ENCODE measurements at regions not wholly inside any gene's neighbourhood (a gene's known extent, or its start where the extent isn't known, plus 50 kb on each side); places are given as distances from the start of the nearest gene placed in this dataset.

GRCh38 chr12:19938491-19938890 lies 429.8 kb upstream of the PDE3A start:
- no peak for DNase-seq
- BruUV-seq (replicated peaks) = no TSS peak
- Histone ChIP-seq H3K36me3 (ENCODE audit: control insufficient read depth, insufficient read depth, low read length) (no peaks in the 10 kb centered on the region), H3K4me3 (ENCODE audit: low read depth, low read length) (no peak overlapping the region), H3K27me3 (replicated peaks; ENCODE audit: control insufficient read depth, insufficient read depth, low read length) (no peaks in the 10 kb centered on the region), H3K4me1 (no peaks in the 10 kb centered on the region), H3K9me3 (no peaks in the 10 kb centered on the region)
- Mint-ChIP-seq H3K27me3 (ENCODE audit: insufficient read depth, unreplicated experiment) (peaks cover 9% of the 10 kb centered on the region), H3K36me3 (ENCODE audit: insufficient read depth, unreplicated experiment) (no peaks in the 10 kb centered on the region), H3K27ac (ENCODE audit: unreplicated experiment) (no peak overlapping the region), H3K4me1 (ENCODE audit: low read depth, unreplicated experiment) (no peaks in the 10 kb centered on the region), H3K9me3 (ENCODE audit: unreplicated experiment) (no peaks in the 10 kb centered on the region), H3K4me3 (ENCODE audit: unreplicated experiment) (no peak overlapping the region)
- intact Hi-C loops (cut with micrococcal nuclease; ENCODE audit: unreplicated experiment) = no loop called here
- CTCF ChIA-PET = no interaction called here
- TF ChIP-seq, protein P1, sequence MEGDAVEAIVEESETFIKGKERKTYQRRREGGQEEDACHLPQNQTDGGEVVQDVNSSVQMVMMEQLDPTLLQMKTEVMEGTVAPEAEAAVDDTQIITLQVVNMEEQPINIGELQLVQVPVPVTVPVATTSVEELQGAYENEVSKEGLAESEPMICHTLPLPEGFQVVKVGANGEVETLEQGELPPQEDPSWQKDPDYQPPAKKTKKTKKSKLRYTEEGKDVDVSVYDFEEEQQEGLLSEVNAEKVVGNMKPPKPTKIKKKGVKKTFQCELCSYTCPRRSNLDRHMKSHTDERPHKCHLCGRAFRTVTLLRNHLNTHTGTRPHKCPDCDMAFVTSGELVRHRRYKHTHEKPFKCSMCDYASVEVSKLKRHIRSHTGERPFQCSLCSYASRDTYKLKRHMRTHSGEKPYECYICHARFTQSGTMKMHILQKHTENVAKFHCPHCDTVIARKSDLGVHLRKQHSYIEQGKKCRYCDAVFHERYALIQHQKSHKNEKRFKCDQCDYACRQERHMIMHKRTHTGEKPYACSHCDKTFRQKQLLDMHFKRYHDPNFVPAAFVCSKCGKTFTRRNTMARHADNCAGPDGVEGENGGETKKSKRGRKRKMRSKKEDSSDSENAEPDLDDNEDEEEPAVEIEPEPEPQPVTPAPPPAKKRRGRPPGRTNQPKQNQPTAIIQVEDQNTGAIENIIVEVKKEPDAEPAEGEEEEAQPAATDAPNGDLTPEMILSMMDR (IDR thresholded peaks at IDR 0.05; ENCODE audit: insufficient read depth in 1 of 2, low read depth in 1 of 2, low read length in 1 of 2, severe bottlenecking in 1 of 2, unreplicated experiment in 1 of 2) = no peak
- POLR2A ChIA-PET = no interaction called here

GRCh38 chr12:19940267-19940666 lies 428.1 kb upstream of the PDE3A start:
- Histone ChIP-seq H3K36me3 (ENCODE audit: control insufficient read depth, insufficient read depth, low read length) (no peaks in the 10 kb centered on the region), H3K4me1 (no peaks in the 10 kb centered on the region), H3K9me3 (no peaks in the 10 kb centered on the region), H3K4me3 (ENCODE audit: low read depth, low read length) (no peak overlapping the region), H3K27me3 (replicated peaks; ENCODE audit: control insufficient read depth, insufficient read depth, low read length) (no peaks in the 10 kb centered on the region)
- ChIA-PET POLR2A (no interaction called here), CTCF (no interaction called here)
- DNase-seq = no peak
- Mint-ChIP-seq H3K27me3 (ENCODE audit: insufficient read depth, unreplicated experiment) (peaks cover 6% of the 10 kb centered on the region), H3K9me3 (ENCODE audit: unreplicated experiment) (no peaks in the 10 kb centered on the region), H3K4me3 (ENCODE audit: unreplicated experiment) (no peak overlapping the region), H3K4me1 (ENCODE audit: low read depth, unreplicated experiment) (no peaks in the 10 kb centered on the region), H3K27ac (ENCODE audit: unreplicated experiment) (no peak overlapping the region), H3K36me3 (ENCODE audit: insufficient read depth, unreplicated experiment) (no peaks in the 10 kb centered on the region)
- intact Hi-C loops (cut with micrococcal nuclease; ENCODE audit: unreplicated experiment) = no loop called here
- TF ChIP-seq, protein P1 (IDR thresholded peaks at IDR 0.05; ENCODE audit: insufficient read depth in 1 of 2, low read depth in 1 of 2, low read length in 1 of 2, severe bottlenecking in 1 of 2, unreplicated experiment in 1 of 2) = no peak
- no TSS peak for BruUV-seq (replicated peaks)

- Mint-ChIP-seq H3K27me3 (ENCODE audit: insufficient read depth, unreplicated experiment) (peaks cover 6% of the 10 kb centered on the region), H3K4me3 (ENCODE audit: unreplicated experiment) (no peak overlapping the region), H3K36me3 (ENCODE audit: insufficient read depth, unreplicated experiment) (no peaks in the 10 kb centered on the region), H3K4me1 (ENCODE audit: low read depth, unreplicated experiment) (no peaks in the 10 kb centered on the region), H3K27ac (ENCODE audit: unreplicated experiment) (no peak overlapping the region), H3K9me3 (ENCODE audit: unreplicated experiment) (no peaks in the 10 kb centered on the region)
- H3K27me3 ChIP-seq (replicated peaks; ENCODE audit: control insufficient read depth, insufficient read depth, low read length) = no peaks in the 10 kb centered on the region
- no peaks in the 10 kb centered on the region for H3K4me1 ChIP-seq
- no peaks in the 10 kb centered on the region for H3K36me3 ChIP-seq (ENCODE audit: control insufficient read depth, insufficient read depth, low read length)
- no peak for DNase-seq
- ChIA-PET CTCF (no interaction called here), POLR2A (no interaction called here)
- BruUV-seq (replicated peaks) = no TSS peak
- TF ChIP-seq, protein P1 (IDR thresholded peaks at IDR 0.05; ENCODE audit: insufficient read depth in 1 of 2, low read depth in 1 of 2, low read length in 1 of 2, severe bottlenecking in 1 of 2, unreplicated experiment in 1 of 2) = no peak
- no peak overlapping the region for H3K4me3 ChIP-seq (ENCODE audit: low read depth, low read length)
- intact Hi-C loops (cut with micrococcal nuclease; ENCODE audit: unreplicated experiment) = no loop called here
- H3K9me3 ChIP-seq = no peaks in the 10 kb centered on the region
These were observed 427.2 kb upstream of the PDE3A start for GRCh38 chr12:19941096-19941495.
